A204.1 (cell line): ENCODE measurements at regions not wholly inside any gene's neighbourhood (a gene's known extent, or its start where the extent isn't known, plus 50 kb on each side); places are given as distances from the start of the nearest gene placed in this dataset.
"Not testable (repeated sequence)": the region's sequence is repeated elsewhere in the genome, so short reads cannot be mapped to it uniquely, and the experiment has no call there.

Experiments
- FAIRE-seq: peaks from 2 replicates; lab custom pipeline; 2012; peaks lifted over from hg19 to GRCh38; lab: Jason Lieb, UNC

- no peak for FAIRE-seq
These were observed 338.9 kb upstream of the SETBP1 start for GRCh38 chr18:44341759-44342158.

- FAIRE-seq, result no peak
These were observed 338.5 kb upstream of the SETBP1 start for GRCh38 chr18:44342162-44342561.

GRCh38 chr18:44342946-44343345 lies 337.7 kb upstream of the SETBP1 start:
- FAIRE-seq, result no peak

- no peak for FAIRE-seq
These were observed 337.1 kb upstream of the SETBP1 start for GRCh38 chr18:44343570-44343969.

DNA sequence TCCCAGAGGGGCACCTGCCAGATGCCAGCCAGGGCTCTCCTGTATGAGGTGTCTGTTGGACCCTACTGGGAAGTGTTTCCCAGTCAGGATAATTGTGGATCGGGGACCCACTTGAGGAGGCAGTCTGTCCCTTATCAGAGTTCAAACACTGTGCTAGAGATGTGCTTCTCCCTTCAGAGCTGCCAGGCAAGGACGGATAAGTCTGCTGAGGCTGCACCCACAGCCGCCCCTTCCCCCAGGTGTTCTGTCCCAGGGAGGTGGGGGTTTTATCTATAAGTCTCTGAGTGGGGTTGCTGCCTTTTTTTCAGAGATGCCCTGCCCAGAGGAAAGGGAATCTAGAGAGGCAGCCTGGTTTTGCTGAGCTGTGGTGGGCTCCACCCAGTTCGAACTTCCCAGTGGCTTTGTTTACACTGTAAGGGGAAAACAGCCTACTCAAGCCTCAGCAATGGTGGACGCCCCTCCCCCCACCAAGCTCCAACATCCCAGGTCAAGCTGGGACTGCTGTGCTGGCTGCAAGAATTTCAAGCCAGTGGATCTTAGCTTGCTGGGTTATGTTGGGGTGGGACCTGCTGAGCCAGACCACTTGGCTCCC lies 324.0 kb upstream of the SETBP1 start:
- FAIRE-seq, result no peak

DNA sequence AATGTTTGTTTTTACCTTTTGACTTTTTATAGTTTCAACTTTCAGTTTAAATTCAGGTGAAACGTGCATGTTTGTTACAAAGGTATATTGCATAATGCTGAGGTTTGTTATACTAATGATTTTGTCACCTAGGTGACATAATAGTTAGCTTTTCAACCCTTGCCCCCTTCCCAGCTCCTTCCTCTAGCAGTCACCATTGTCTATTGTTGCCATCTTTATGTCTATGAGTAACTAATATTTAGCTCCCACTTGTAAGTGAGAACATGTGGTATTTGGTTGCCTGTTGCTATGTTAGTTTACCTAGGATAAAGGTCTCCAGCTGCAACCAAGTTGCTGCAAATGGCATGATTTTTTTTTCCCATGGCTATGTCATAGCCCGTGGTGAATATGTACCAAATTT lies 322.3 kb upstream of the SETBP1 start:
- FAIRE-seq, result no peak

GRCh38 chr18:44359741-44360140 lies 320.9 kb upstream of the SETBP1 start:
- not testable (repeated sequence) for FAIRE-seq

- FAIRE-seq, result not testable (repeated sequence)
These were observed 318.5 kb upstream of the SETBP1 start for GRCh38 chr18:44362213-44362612.

- no peak for FAIRE-seq
These were observed 309.8 kb upstream of the SETBP1 start for GRCh38 chr18:44370861-44371260.

- FAIRE-seq, result no peak
These were observed 305.7 kb upstream of the SETBP1 start for GRCh38 chr18:44374966-44375365.

DNA sequence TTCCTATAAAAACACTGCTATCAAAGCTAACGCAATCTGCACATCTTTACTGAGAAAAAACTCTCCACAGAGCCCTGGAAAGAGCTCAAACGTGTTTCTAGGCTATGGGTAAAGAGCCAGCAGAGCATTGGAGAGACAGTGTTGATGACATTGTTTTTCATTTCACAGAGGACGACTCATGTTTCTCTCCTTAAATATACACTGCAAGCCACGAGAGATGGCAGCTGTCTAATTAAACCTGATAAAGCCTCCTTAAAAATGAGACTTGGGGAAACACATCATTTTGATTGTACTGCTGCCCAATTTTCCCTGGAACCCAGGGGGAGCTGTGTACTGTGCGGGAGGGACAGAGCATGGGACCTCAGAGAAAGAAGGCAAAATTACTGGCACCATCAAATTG lies 294.3 kb upstream of the SETBP1 start:
- FAIRE-seq, result no peak

DNA sequence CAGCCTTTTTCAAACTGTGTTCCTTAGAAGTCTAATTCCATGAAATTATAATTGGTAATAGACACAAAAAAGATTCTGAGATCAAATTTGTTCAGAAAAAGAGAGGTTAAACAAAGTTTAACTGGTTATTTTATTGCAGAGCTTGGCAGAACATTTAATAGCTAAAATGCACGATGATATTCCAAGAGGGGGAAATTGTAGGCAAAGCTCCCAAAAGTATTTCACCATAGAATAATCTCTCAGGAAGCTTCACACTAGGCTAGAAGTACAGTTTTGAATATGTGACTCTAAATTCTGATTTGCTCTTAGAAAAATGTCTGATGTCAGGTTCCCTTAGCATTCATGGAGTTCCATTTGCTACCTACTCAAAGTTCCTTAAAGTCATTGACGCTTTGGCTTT lies 292.4 kb upstream of the SETBP1 start:
- no peak for FAIRE-seq

DNA sequence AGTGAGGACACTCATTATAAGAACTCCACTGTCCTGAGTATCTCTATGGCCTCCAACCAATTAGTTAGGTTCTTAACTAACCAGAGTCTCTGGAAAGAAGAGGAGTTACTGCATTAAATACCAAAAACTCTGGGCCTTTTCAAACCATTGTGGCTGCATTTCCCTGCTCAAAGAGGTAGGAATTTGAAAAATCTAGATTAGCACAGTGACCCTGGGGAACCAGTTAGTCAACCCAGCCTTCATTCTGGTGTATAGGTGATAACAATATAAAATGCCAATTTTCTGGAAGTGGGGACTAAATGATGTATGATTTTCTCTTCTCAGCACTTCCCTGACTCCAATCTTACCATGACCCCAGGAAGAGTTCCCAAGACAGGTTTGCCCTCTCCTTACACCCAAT lies 287.8 kb upstream of the SETBP1 start:
- FAIRE-seq, result no peak

DNA sequence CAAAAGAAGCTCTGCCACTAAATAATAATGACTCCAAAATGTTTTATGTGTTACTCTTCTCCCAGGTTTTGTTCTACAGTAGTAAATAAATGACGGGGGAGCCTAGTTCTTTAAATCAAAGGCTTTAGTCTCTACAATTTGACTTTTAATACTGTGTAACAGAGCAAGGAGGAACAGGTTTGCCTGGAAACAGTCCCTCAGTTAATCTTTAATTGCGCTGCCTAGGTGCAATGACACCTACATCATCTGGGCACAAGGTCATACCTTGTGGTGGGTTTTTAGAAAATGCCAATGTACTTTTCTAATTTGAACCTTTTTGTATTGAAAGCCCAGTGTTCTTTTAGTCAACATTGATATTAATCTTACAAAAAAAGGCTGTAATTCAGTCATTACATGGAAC lies 287.3 kb upstream of the SETBP1 start:
- no peak for FAIRE-seq

GRCh38 chr18:44396550-44396949 lies 284.1 kb upstream of the SETBP1 start:
- FAIRE-seq, result no peak

DNA sequence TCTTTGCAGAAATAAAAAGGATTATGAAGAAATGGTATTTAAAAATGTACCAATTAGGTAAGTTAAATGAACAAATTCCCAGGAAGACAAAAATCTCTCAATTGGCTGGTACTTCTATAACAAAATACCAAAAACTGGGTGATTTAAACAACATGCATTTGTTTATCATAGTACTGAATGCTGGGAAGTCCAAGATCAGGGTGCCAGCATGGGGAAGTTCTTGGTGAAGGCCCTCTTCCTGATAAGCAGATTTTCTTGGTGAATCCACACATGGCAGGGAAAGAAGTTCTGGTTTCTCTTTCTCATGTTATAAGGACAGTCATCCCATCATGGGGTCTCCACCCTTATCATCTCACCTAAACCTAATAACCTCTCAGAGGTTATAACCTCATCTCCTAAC lies 271.6 kb upstream of the SETBP1 start:
- FAIRE-seq, result no peak

GRCh38 chr18:44409515-44409914 lies 271.2 kb upstream of the SETBP1 start:
- no peak for FAIRE-seq

- FAIRE-seq, result no peak
These were observed 269.9 kb upstream of the SETBP1 start for GRCh38 chr18:44410740-44411139.

GRCh38 chr18:44411262-44411905 lies 269.3 kb upstream of the SETBP1 start:
- FAIRE-seq, result no peak

- no peak for FAIRE-seq
These were observed 268.7 kb upstream of the SETBP1 start for GRCh38 chr18:44411976-44412375.

- no peak for FAIRE-seq
These were observed 256.7 kb upstream of the SETBP1 start for GRCh38 chr18:44423814-44424644.

GRCh38 chr18:44424645-44425035 lies 256.0 kb upstream of the SETBP1 start:
- no peak for FAIRE-seq

DNA sequence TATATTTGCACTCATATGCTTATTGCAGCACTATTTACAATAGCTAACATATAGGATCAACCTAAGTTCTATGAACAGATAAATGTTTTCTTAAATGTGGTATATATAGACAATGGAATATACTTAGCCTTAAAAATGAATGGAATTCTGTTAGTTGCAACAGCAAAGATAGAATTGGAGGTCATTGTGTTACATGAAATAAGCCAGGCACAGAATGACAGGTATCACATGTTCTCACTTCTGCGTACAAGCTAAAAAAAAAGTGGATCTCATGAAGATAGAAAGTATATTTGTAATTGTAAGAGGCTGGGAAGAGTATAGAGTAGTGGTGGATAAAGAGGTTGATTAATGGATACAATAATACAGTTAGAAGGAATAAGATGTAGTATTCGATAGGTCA lies 255.5 kb upstream of the SETBP1 start:
- FAIRE-seq, result no peak

GRCh38 chr18:44437603-44438002 lies 243.1 kb upstream of the SETBP1 start:
- FAIRE-seq, result no peak
